ENCODE measurements at regions not wholly inside any gene's neighbourhood (a gene's known extent, or its start where the extent isn't known, plus 50 kb on each side); places are given as distances from the start of the nearest gene placed in this dataset.

- TF ChIP-seq TCF12 (IDR thresholded peaks at IDR 0.05; ENCODE audit: low read depth, low read length), result no peak
- no peak for TF ChIP-seq RUNX3 (IDR thresholded peaks at IDR 0.05; ENCODE audit: low read length)
- no peak for TF ChIP-seq HDAC6 (IDR thresholded peaks at IDR 0.05; ENCODE audit: unreplicated experiment)
- no peak for TF ChIP-seq NR2F1 (conservative IDR thresholded peaks at IDR 0.05)
- peak; percentile 50; the same call in 1 of the 2 replicates for TF ChIP-seq SMC3 (IDR thresholded peaks at IDR 0.05; ENCODE audit: borderline replicate concordance, low read length)
- TF ChIP-seq SMAD1 (IDR thresholded peaks at IDR 0.05; ENCODE audit: low read depth, partially characterized antibody), result no peak
- TF ChIP-seq RAD21 (IDR thresholded peaks at IDR 0.05; ENCODE audit: insufficient read depth, low read depth, low read length), result peak; percentile 70
- TF ChIP-seq, protein P1, sequence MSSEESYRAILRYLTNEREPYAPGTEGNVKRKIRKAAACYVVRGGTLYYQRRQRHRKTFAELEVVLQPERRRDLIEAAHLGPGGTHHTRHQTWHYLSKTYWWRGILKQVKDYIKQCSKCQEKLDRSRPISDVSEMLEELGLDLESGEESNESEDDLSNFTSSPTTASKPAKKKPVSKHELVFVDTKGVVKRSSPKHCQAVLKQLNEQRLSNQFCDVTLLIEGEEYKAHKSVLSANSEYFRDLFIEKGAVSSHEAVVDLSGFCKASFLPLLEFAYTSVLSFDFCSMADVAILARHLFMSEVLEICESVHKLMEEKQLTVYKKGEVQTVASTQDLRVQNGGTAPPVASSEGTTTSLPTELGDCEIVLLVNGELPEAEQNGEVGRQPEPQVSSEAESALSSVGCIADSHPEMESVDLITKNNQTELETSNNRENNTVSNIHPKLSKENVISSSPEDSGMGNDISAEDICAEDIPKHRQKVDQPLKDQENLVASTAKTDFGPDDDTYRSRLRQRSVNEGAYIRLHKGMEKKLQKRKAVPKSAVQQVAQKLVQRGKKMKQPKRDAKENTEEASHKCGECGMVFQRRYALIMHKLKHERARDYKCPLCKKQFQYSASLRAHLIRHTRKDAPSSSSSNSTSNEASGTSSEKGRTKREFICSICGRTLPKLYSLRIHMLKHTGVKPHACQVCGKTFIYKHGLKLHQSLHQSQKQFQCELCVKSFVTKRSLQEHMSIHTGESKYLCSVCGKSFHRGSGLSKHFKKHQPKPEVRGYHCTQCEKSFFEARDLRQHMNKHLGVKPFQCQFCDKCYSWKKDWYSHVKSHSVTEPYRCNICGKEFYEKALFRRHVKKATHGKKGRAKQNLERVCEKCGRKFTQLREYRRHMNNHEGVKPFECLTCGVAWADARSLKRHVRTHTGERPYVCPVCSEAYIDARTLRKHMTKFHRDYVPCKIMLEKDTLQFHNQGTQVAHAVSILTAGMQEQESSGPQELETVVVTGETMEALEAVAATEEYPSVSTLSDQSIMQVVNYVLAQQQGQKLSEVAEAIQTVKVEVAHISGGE (CRISPR knock-in tag; IDR thresholded peaks at IDR 0.05), result no peak
Measured at GRCh38 chr3:75192146-75192616, 471.9 kb upstream of the FRG2C start (continued).

DNA sequence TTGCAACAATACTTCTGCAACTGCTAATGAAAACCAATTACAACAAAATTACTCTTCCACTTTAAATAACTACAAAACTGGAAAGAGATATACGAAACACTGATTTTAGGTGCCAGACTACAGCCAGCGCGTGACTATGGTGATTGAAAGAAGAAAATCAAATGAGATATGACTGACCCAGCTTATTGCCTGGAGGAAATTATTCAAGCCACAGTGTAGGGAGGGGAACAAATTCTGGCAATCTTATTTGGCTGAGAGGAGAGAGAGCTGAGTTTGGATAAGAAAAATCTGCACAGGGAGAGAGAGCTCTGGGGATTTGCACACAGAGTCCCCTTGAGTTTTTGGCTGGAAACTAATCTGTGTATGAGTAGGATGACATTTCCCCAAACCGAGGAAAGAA is 470.3 kb upstream of the FRG2C start:
- no peak for FAIRE-seq
- no peak for TF ChIP-seq CREB1 (IDR thresholded peaks at IDR 0.05; ENCODE audit: low read depth)
- no peak for TF ChIP-seq BACH1 (IDR thresholded peaks at IDR 0.05; ENCODE audit: borderline replicate concordance)
- TF ChIP-seq JUNB (IDR thresholded peaks at IDR 0.05), result no peak
- no peak for TF ChIP-seq ZBTB4 (CRISPR knock-in tag; IDR thresholded peaks at IDR 0.05)
- TF ChIP-seq, protein P2, sequence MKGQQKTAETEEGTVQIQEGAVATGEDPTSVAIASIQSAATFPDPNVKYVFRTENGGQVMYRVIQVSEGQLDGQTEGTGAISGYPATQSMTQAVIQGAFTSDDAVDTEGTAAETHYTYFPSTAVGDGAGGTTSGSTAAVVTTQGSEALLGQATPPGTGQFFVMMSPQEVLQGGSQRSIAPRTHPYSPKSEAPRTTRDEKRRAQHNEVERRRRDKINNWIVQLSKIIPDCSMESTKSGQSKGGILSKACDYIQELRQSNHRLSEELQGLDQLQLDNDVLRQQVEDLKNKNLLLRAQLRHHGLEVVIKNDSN (IDR thresholded peaks at IDR 0.05; ENCODE audit: borderline replicate concordance, extremely low read length, insufficient read depth, low read depth, low read length), result no peak
- TF ChIP-seq STAT1 (conservative IDR thresholded peaks at IDR 0.05), result no peak
- no peak for TF ChIP-seq NFXL1 (IDR thresholded peaks at IDR 0.05; ENCODE audit: borderline replicate concordance)
- TF ChIP-seq SIN3A (IDR thresholded peaks at IDR 0.05; ENCODE audit: low read depth, low read length), result no peak
- TF ChIP-seq BCL11A (IDR thresholded peaks at IDR 0.05; ENCODE audit: low read depth, low read length), result no peak

More for the DNA sequence above, 470.3 kb upstream of the FRG2C start:
- Histone ChIP-seq H3K4me1 (ENCODE audit: control insufficient read depth, insufficient read depth, low read length) (no peaks in the 10 kb centered on the region), H3K79me2 (ENCODE audit: control insufficient read depth, insufficient read depth, low read length) (no peaks in the 10 kb centered on the region), H4K20me1 (ENCODE audit: control insufficient read depth, insufficient read depth) (no peaks in the 10 kb centered on the region), H3K9me3 (replicated peaks; ENCODE audit: control insufficient read depth, insufficient read depth, low read length) (no peaks in the 10 kb centered on the region), H3K36me3 (ENCODE audit: control insufficient read depth in 2 of 2, insufficient read depth in 2 of 2, low read length in 1 of 2) (no peaks in the 10 kb centered on the region), H3K4me2 (ENCODE audit: control insufficient read depth, insufficient read depth) (no peak overlapping the region), H2AFZ (ENCODE audit: control insufficient read depth, low read depth, low read length) (no peak overlapping the region), H3K9ac (ENCODE audit: control insufficient read depth, insufficient read depth, low read length) (no peak overlapping the region), H3K27ac (ENCODE audit: control insufficient read depth, insufficient read depth) (no peak overlapping the region), H3K4me3 (no peak overlapping the region), H3K27me3 (replicated peaks in 1 of 2; ENCODE audit: control insufficient read depth in 2 of 2, insufficient read depth in 2 of 2, low read length in 1 of 2) (no peaks in the 10 kb centered on the region)
- ChIA-PET RAD21 (ENCODE audit: unreplicated experiment) (interaction anchor here (1.0 to 1.5 kb wide), 2 partner anchors 28 to 52 kb away, joined by 3 read pairs; no protein-coding TSS in a partner anchor), POLR2A (no interaction called here), CTCF (no interaction called here), SMC1A (ENCODE audit: uncharacterized antibody, unreplicated experiment) (interaction anchor here (1.0 kb wide), 1 partner anchor 17 kb away, joined by 3 read pairs; no protein-coding TSS in a partner anchor)
- intact Hi-C loops (cut with micrococcal nuclease; ENCODE audit: unreplicated experiment), result loop anchor here (5.0 kb wide), 1 partner anchor 59 kb away; no protein-coding TSS in a partner anchor
- DNase-seq (ENCODE audit: low read depth, low spot score), result no peak
- ATAC-seq, result no peak
- WGBS (ENCODE audit: insufficient coverage, insufficient replicate concordance, low lambda C conversion rate, missing lambda C conversion rate), result 42% methylated on average over 4 of the region's 4 CpGs
- in situ Hi-C loops (cut with MboI), result no loop called here
- BruUV-seq (replicated peaks), result no TSS peak

Measured in GM12878 (cell line).